ENCODE measurements at regions not wholly inside any gene's neighbourhood (a gene's known extent, or its start where the extent isn't known, plus 50 kb on each side); places are given as distances from the start of the nearest gene placed in this dataset.
A peak's percentile ranks its signal among the peaks of the same experiment; 100 is the strongest.

- WGBS (ENCODE audit: insufficient coverage, insufficient read length) = no CpG with 5 or more reads among the region's 4 CpGs
- Histone ChIP-seq H3K9me3 (ENCODE audit: control insufficient read depth, insufficient read depth, low read length) (no peaks in the 10 kb centered on the region), H3K4me1 (ENCODE audit: control insufficient read depth, insufficient read depth, low read length) (peaks cover 5% of the 10 kb centered on the region), H3K27me3 (ENCODE audit: control insufficient read depth, insufficient read depth, low read length) (no peaks in the 10 kb centered on the region), H3K4me3 (ENCODE audit: low read length) (no peak overlapping the region), H3K36me3 (ENCODE audit: control insufficient read depth, insufficient read depth, low read length) (peaks cover 21% of the 10 kb centered on the region), H3K27ac (ENCODE audit: low read length) (no peak overlapping the region)
- DNase-seq (ENCODE audit: low read depth, low spot score) = peak; percentile 25
Observed at GRCh38 chr22:42217752-42218280, 52.6 kb downstream of the TCF20 start.

GRCh38 chr22:42217019-42217751 is 53.3 kb downstream of the TCF20 start:
- WGBS (ENCODE audit: insufficient coverage, insufficient read length) = no CpG with 5 or more reads among the region's 3 CpGs
- peaks cover 21% of the 10 kb centered on the region for H3K36me3 ChIP-seq (ENCODE audit: control insufficient read depth, insufficient read depth, low read length)
- H3K4me3 ChIP-seq (ENCODE audit: low read length) = no peak overlapping the region
- peaks cover 5% of the 10 kb centered on the region for H3K4me1 ChIP-seq (ENCODE audit: control insufficient read depth, insufficient read depth, low read length)
- no peaks in the 10 kb centered on the region for H3K27me3 ChIP-seq (ENCODE audit: control insufficient read depth, insufficient read depth, low read length)
- no peak overlapping the region for H3K27ac ChIP-seq (ENCODE audit: low read length)
- DNase-seq (ENCODE audit: low read depth, low spot score) = no peak
- H3K9me3 ChIP-seq (ENCODE audit: control insufficient read depth, insufficient read depth, low read length) = no peaks in the 10 kb centered on the region

GRCh38 chr22:42214633-42215415 is 55.6 kb downstream of the TCF20 start:
- Histone ChIP-seq H3K9me3 (ENCODE audit: control insufficient read depth, insufficient read depth, low read length) (no peaks in the 10 kb centered on the region), H3K36me3 (ENCODE audit: control insufficient read depth, insufficient read depth, low read length) (peaks cover 31% of the 10 kb centered on the region), H3K27me3 (ENCODE audit: control insufficient read depth, insufficient read depth, low read length) (no peaks in the 10 kb centered on the region), H3K4me3 (ENCODE audit: low read length) (no peak overlapping the region), H3K4me1 (ENCODE audit: control insufficient read depth, insufficient read depth, low read length) (peaks cover 5% of the 10 kb centered on the region), H3K27ac (ENCODE audit: low read length) (no peak overlapping the region)
- DNase-seq (ENCODE audit: low read depth, low spot score) = no peak
- no CpG with 5 or more reads among the region's 15 CpGs for WGBS (ENCODE audit: insufficient coverage, insufficient read length)

- no peaks in the 10 kb centered on the region; the same call in 1 of the 2 replicates for H3K4me1 ChIP-seq (ENCODE audit: control insufficient read depth, insufficient read depth, low read length)
- H3K36me3 ChIP-seq (ENCODE audit: control insufficient read depth, insufficient read depth, low read length) = peaks cover 16% of the 10 kb centered on the region; the same call in 1 of the 2 replicates
Observed at GRCh38 chr22:42208362-42208761, 62.1 kb downstream of the TCF20 start.

GRCh38 chr22:42207918-42208317 is 62.5 kb downstream of the TCF20 start:
- no peak overlapping the region for H3K4me3 ChIP-seq (ENCODE audit: low read length)
- H3K36me3 ChIP-seq (ENCODE audit: control insufficient read depth, insufficient read depth, low read length) = 0 out of 2 replicates have a peak, but pooled peaks cover 11% of the 10 kb centered on the region
- H3K27me3 ChIP-seq (ENCODE audit: control insufficient read depth, insufficient read depth, low read length) = no peaks in the 10 kb centered on the region
- no peak overlapping the region for H3K27ac ChIP-seq (ENCODE audit: low read length)
- H3K4me1 ChIP-seq (ENCODE audit: control insufficient read depth, insufficient read depth, low read length) = no peaks in the 10 kb centered on the region; the same call in 1 of the 2 replicates
- H3K9me3 ChIP-seq (ENCODE audit: control insufficient read depth, insufficient read depth, low read length) = no peaks in the 10 kb centered on the region
- WGBS (ENCODE audit: insufficient coverage, insufficient read length) = no CpG with 5 or more reads among the region's 4 CpGs
- no peak for DNase-seq (ENCODE audit: low read depth, low spot score)

More at GRCh38 chr22:42208362-42208761, 62.1 kb downstream of the TCF20 start:
- H3K27me3 ChIP-seq (ENCODE audit: control insufficient read depth, insufficient read depth, low read length) = no peaks in the 10 kb centered on the region
- H3K4me3 ChIP-seq (ENCODE audit: low read length) = no peak overlapping the region
- no CpG with 5 or more reads among the region's 4 CpGs for WGBS (ENCODE audit: insufficient coverage, insufficient read length)
- no peaks in the 10 kb centered on the region for H3K9me3 ChIP-seq (ENCODE audit: control insufficient read depth, insufficient read depth, low read length)
- no peak for DNase-seq (ENCODE audit: low read depth, low spot score)
- no peak overlapping the region for H3K27ac ChIP-seq (ENCODE audit: low read length)

GRCh38 chr22:42203609-42204008 is 66.8 kb downstream of the TCF20 start:
- Histone ChIP-seq H3K4me3 (ENCODE audit: low read length) (no peak overlapping the region), H3K27me3 (ENCODE audit: control insufficient read depth, insufficient read depth, low read length) (no peaks in the 10 kb centered on the region), H3K36me3 (ENCODE audit: control insufficient read depth, insufficient read depth, low read length) (no peaks in the 10 kb centered on the region), H3K4me1 (ENCODE audit: control insufficient read depth, insufficient read depth, low read length) (no peaks in the 10 kb centered on the region; the same call in 1 of the 2 replicates), H3K9me3 (ENCODE audit: control insufficient read depth, insufficient read depth, low read length) (no peaks in the 10 kb centered on the region), H3K27ac (ENCODE audit: low read length) (no peak overlapping the region)
- no CpG with 5 or more reads among the region's 2 CpGs for WGBS (ENCODE audit: insufficient coverage, insufficient read length)
- no peak for DNase-seq (ENCODE audit: low read depth, low spot score)

- no peak for DNase-seq (ENCODE audit: low read depth, low spot score)
- Histone ChIP-seq H3K36me3 (ENCODE audit: control insufficient read depth, insufficient read depth, low read length) (no peaks in the 10 kb centered on the region), H3K27ac (ENCODE audit: low read length) (no peak overlapping the region), H3K9me3 (ENCODE audit: control insufficient read depth, insufficient read depth, low read length) (no peaks in the 10 kb centered on the region), H3K4me1 (ENCODE audit: control insufficient read depth, insufficient read depth, low read length) (no peaks in the 10 kb centered on the region; the same call in 1 of the 2 replicates), H3K4me3 (ENCODE audit: low read length) (no peak overlapping the region), H3K27me3 (ENCODE audit: control insufficient read depth, insufficient read depth, low read length) (no peaks in the 10 kb centered on the region)
- WGBS (ENCODE audit: insufficient coverage, insufficient read length) = no CpG with 5 or more reads among the region's 6 CpGs
Observed at GRCh38 chr22:42202669-42203068, 67.8 kb downstream of the TCF20 start.

GRCh38 chr22:42202048-42202447 is 68.4 kb downstream of the TCF20 start:
- Histone ChIP-seq H3K9me3 (ENCODE audit: control insufficient read depth, insufficient read depth, low read length) (no peaks in the 10 kb centered on the region), H3K36me3 (ENCODE audit: control insufficient read depth, insufficient read depth, low read length) (no peaks in the 10 kb centered on the region), H3K4me1 (ENCODE audit: control insufficient read depth, insufficient read depth, low read length) (no peaks in the 10 kb centered on the region; the same call in 1 of the 2 replicates), H3K27me3 (ENCODE audit: control insufficient read depth, insufficient read depth, low read length) (no peaks in the 10 kb centered on the region), H3K4me3 (ENCODE audit: low read length) (no peak overlapping the region), H3K27ac (ENCODE audit: low read length) (no peak overlapping the region)
- WGBS (ENCODE audit: insufficient coverage, insufficient read length) = no CpG with 5 or more reads among the region's 1 CpG
- DNase-seq (ENCODE audit: low read depth, low spot score) = no peak

- H3K27ac ChIP-seq (ENCODE audit: low read length) = no peak overlapping the region
- H3K9me3 ChIP-seq (ENCODE audit: control insufficient read depth, insufficient read depth, low read length) = no peaks in the 10 kb centered on the region
- no peaks in the 10 kb centered on the region for H3K27me3 ChIP-seq (ENCODE audit: control insufficient read depth, insufficient read depth, low read length)
- H3K4me3 ChIP-seq (ENCODE audit: low read length) = no peak overlapping the region
- no peaks in the 10 kb centered on the region; the same call in 1 of the 2 replicates for H3K4me1 ChIP-seq (ENCODE audit: control insufficient read depth, insufficient read depth, low read length)
- no CpG with 5 or more reads among the region's 5 CpGs for WGBS (ENCODE audit: insufficient coverage, insufficient read length)
- no peak for DNase-seq (ENCODE audit: low read depth, low spot score)
- H3K36me3 ChIP-seq (ENCODE audit: control insufficient read depth, insufficient read depth, low read length) = no peaks in the 10 kb centered on the region
Observed at GRCh38 chr22:42199025-42199424, 68.4 kb upstream of the CYP2D6 start.

GRCh38 chr22:42198226-42198625 is 67.6 kb upstream of the CYP2D6 start:
- no peak overlapping the region for H3K27ac ChIP-seq (ENCODE audit: low read length)
- no peak for DNase-seq (ENCODE audit: low read depth, low spot score)
- no CpG with 5 or more reads among the region's 3 CpGs for WGBS (ENCODE audit: insufficient coverage, insufficient read length)
- no peaks in the 10 kb centered on the region for H3K27me3 ChIP-seq (ENCODE audit: control insufficient read depth, insufficient read depth, low read length)
- no peaks in the 10 kb centered on the region for H3K36me3 ChIP-seq (ENCODE audit: control insufficient read depth, insufficient read depth, low read length)
- H3K9me3 ChIP-seq (ENCODE audit: control insufficient read depth, insufficient read depth, low read length) = no peaks in the 10 kb centered on the region
- no peak overlapping the region for H3K4me3 ChIP-seq (ENCODE audit: low read length)
- H3K4me1 ChIP-seq (ENCODE audit: control insufficient read depth, insufficient read depth, low read length) = no peaks in the 10 kb centered on the region
